GM21390 (cell line): ENCODE measurements at regions not wholly inside any gene's neighbourhood (a gene's known extent, or its start where the extent isn't known, plus 50 kb on each side); places are given as distances from the start of the nearest gene placed in this dataset.

ENCODE experiments used
- ATAC-seq: cut with Tn5 transposase; IDR thresholded peaks from one replicate; pipeline ENCODE4 v1.9.1; 2021; ENCODE audit not compliant: unreplicated experiment

DNA sequence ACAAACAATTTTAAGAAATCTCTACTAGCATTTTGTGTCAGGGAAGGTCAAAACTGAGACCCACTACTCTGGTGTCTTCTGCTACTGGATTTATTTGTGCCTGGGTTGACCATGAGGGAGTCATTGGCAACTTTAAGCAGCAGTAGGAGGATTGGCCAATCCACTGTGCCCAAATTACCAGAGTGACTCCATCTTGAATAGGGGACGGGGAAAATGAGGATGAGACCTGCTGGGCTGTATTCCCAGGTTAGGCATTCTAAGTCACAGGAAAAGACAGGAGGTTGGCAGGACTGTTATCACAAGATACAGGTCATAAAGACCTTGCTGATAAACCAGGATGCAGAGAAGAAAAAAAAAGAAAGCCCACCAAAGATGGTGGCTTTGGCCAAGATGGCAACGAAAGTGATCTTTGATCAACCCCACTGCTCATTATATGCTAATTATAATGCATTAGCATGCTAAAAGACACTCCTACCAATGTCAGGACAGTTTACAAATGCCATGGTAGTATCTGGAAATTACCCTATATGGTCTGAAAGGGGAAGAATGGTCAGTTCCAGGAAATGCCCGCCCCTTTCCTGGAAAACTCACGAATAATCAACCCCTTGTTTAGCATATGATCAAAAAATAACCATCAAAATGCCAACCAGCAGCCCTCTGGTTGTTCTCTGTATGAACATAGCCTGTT, 200.9 kb downstream of the LTN1 start:
- no peak for ATAC-seq

GRCh38 chr21:28790335-28790734, 202.3 kb downstream of the LTN1 start:
- no peak for ATAC-seq

- no peak for ATAC-seq
These were observed 203.2 kb downstream of the LTN1 start for GRCh38 chr21:28789523-28789922.

DNA sequence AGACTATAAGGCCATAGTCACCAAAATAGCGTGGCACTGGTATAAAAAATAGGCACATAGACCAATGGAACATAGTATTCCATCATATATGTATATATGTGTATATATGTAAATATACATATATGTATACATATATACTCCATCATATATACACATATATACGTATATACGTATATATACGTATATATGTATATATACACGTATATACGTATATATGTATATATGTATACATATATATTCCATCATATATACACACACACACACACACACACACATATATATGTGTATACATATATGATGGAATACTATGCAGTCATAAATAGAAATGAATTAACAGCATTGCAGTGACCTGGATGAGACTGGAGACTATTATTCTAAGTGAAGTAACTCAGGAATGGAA, 204.6 kb downstream of the LTN1 start:
- ATAC-seq: no peak

GRCh38 chr21:28783641-28784185, 209.0 kb downstream of the LTN1 start:
- no peak for ATAC-seq

GRCh38 chr21:28781602-28782276, 210.9 kb downstream of the LTN1 start:
- ATAC-seq: no peak

DNA sequence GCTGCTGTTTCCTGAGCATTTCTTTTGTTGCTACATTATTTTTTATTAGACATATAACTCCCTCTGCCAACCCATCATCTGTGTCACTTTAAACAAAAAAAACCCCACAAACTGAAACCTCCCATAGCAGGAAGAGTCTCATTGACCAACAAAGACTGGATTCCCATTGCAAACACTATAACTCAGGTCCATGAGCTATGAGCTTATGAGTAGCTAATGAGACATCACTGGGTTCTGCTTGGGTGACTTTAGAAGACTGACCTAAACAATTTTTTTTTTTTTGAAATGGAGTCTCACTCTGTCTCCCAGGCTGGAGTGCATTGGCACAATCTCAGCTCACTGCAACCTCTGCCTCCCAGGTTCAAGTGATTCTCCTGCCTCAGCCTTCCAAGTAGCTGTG, 212.8 kb downstream of the LTN1 start:
- ATAC-seq: no peak

DNA sequence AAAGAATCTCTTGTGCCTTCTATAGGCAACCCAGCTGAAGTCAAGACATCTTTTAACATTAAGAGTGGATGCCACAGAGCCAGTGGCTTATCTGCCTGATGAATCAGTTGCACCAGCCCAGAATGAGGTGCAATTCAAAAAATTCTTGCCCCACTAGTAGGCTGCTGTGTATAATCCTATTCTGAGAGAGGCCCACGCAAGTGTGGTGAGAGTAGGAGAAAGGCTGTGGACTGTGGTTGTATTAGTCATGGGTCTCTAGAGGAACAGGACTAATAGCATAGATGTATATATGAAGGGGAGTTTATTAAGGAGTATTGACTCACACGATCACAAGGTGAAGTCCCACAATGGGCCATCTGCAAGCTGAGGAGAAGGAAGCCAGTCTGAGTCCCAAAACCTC, 216.4 kb downstream of the LTN1 start:
- no peak for ATAC-seq

- ATAC-seq: no peak
These were observed 217.6 kb downstream of the LTN1 start for GRCh38 chr21:28775071-28775470.

GRCh38 chr21:28773036-28773435, 219.6 kb downstream of the LTN1 start:
- no peak for ATAC-seq

GRCh38 chr21:28771790-28772501, 220.7 kb downstream of the LTN1 start:
- ATAC-seq: no peak

- no peak for ATAC-seq
These were observed 221.6 kb downstream of the LTN1 start for GRCh38 chr21:28770867-28771661.

GRCh38 chr21:28769683-28770082, 223.0 kb downstream of the LTN1 start:
- ATAC-seq: no peak

DNA sequence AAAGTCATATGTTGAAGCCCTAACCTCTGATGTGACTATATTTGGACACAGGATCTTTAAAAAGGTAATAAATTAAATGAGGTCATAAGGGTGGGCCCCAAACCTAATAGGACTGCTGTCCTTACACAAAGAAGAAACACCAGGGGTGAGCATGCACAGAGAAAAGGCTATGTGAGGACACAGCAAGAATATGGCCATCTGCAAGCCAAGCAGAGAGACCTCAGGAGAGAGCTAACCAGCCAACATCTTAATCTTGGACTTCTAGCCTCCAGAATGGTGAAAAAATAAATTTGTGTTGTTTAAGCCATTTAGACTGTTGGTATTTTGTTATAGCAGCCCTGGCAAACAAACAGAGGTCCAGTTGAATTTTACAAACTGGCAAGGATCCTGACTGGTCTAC, 223.9 kb downstream of the LTN1 start:
- ATAC-seq: no peak

- no peak for ATAC-seq
These were observed 225.2 kb downstream of the LTN1 start for GRCh38 chr21:28767523-28767922.

GRCh38 chr21:28763809-28764418, 228.8 kb downstream of the LTN1 start:
- no peak for ATAC-seq

GRCh38 chr21:28762357-28762735, 230.3 kb downstream of the LTN1 start:
- no peak for ATAC-seq

GRCh38 chr21:28761674-28762356, 230.9 kb downstream of the LTN1 start:
- no peak for ATAC-seq

DNA sequence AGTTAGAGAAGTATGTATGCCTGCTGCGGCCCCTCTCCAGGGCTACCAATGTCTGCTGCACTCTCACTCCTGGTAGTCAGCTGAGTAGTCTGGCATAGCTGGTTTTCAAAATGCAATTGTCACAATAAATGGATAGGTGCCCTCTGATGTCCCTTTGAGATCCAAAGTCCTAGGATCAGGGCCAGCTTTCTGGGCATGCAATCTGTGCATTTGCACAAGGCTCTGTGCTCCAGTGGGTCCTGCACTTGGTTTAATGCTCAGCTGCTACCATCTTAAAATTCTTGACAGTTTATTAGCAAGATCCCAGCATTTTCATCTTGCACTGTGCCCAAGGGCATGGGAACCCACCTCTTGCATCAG, 233.8 kb downstream of the LTN1 start:
- ATAC-seq: no peak
